GM18511 (cell line): ENCODE measurements at regions not wholly inside any gene's neighbourhood (a gene's known extent, or its start where the extent isn't known, plus 50 kb on each side); places are given as distances from the start of the nearest gene placed in this dataset.
"Not testable (repeated sequence)": the region's sequence is repeated elsewhere in the genome, so short reads cannot be mapped to it uniquely, and the experiment has no call there.

Source experiments
- ATAC-seq: cut with Tn5 transposase; IDR thresholded peaks from one replicate; pipeline ENCODE4 v1.9.1; 2021; ENCODE audit warnings: mild to moderate bottlenecking, moderate library complexity; ENCODE audit not compliant: unreplicated experiment

DNA sequence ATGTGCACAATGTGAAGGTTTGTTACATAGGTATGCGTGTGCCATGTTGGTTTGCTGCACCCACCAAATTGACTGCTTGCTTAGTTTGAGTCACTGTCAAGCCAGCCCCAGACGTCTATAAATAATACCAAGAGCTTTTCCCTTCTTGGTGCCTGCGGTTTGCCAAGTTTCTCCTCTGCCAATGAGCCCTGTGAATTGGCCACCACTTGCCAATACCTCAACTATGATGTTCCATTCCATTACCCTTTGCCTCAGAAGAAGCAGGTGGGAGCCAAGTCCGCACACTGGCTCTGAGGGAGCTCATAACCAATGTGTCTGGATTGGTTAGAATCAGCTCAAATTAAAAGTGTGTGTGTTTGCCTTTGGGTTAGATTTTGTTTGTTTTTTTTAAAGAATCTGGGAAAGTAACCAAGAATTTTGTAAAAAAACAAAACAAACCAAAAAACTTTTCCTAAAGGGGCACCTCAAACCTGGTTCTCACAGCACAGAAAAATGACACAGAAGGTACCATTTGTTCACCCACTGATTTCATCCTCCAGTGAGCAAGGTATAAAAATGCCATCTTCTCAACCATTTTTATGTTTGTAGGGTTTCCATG, 209.3 kb upstream of the PRNP start:
- no peak for ATAC-seq

DNA sequence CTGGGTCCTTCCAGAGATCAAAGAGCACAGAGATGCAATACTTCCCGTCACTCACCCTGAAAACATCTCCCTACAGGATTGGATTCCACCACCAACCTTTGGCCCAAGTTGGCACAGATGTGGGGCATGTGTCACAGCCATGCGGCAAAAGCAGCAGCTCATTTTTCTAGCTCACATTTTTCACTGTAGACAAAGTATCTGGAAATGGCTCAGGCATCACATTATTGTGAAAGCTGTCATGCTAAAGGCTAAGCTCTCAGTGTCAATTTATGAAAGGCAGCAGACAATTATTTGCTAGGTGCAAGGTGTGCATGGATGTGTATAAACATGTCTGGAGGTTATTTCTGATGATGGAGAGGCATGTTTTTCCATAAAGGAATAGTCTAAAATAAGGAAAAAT, 213.3 kb upstream of the PRNP start:
- no peak for ATAC-seq

DNA sequence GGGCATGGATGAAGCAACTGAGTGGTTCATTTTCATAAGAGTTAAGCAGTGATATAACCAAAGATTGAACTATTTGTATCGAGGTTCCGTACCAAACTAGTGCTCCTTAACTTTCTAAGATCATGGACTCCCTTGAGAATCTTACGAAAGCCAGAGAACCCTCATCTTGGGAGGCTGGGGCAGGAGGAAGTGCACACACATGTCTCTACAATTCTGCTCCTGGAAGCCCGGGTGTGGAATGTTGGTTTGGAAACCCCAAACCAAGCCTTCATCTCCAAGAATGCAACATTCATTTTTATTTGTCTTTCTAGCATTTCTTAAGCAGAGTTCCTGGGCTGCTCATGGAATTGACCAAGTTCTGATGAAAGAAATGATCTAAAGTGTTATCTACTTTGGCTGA, 215.0 kb upstream of the PRNP start:
- no peak for ATAC-seq

DNA sequence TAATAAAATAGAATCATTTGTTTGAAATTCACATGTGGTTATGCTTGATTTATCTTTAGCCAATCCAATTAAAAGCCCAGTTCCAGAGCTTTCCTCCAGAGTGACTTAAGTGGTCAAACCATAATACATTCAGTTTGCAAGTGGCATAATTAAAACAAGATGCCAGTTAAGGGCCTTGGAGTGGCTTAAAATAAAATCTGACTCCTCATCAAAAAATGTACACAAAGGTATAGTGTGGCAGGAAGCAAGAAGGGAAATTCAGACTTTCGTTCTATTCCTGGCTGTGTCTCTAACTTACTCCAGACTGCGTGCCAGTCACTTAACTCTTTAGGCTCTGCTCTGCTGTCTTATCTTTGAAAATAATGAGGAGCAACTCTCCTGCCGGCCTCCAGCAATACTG, 215.9 kb upstream of the PRNP start:
- ATAC-seq, result no peak

DNA sequence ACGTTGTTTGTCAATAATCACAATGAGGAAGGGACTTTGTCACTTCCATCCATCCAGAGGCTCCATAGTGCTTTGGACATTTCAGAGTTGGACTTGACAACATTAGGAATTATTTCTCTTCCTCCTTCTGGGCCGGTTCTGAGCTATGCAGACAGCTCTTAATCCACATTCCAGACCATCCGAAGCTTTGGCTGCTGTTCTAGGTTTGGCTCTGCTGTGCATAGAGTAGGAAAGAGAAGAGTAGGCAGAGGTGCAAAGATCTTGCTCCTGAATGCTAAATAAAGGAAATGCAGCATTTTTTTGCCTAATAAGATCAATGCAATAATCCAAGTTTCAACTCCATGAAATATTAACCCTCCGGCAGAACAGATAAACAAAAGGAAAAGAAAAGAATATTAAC, 216.3 kb upstream of the PRNP start:
- ATAC-seq, result no peak

DNA sequence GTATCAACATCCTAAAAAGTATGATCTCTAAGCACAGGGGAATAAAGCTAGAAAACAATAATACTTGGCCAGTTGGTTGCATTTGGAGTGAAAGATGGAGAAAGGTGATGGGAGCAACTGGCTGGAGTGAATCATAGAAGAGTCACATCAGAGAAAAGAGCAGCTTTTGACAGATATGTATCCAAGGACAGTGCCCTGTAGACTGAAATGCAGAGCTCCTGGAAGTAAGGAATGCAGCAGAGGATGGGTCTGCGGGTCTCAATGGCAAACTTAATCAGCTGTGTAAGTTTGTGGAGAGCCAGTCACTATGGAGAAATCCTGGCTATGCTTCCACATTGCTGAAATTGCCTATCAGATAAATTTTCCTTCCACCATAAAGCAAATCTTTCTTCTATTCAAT, 218.1 kb upstream of the PRNP start:
- no peak for ATAC-seq

DNA sequence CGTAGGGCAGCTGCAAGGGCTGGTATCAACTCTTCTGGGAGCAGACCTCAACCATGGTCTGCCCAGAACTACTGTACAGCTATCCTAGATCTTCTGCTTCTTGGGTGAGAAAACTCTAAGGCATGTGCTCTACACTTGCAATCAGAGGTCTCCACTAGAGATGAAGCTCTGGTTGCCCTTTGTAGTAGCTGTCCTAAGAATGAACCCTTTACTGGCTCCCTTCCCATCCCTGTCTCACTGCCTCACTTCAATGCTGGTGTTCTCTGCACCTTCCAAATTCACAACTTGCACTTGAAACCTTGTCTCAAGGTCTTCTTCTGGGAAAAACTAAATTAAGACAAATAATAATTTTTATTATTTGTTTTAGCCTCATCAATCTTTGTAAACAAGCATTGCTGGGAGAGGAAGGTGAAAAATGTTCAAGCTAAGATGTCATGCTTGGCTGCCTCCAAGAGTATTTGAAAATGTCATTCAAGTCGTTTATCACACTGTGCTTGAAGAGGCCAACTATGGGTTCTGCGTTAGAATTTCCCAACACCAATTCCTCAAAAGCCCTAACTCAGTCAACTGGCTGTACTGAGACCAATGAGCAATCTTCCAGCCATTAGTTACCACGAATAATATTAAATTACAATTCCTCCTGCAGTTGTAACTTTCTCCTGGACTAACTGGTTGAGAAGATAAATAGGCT, 216.9 kb upstream of the ADRA1D start:
- ATAC-seq, result no peak

DNA sequence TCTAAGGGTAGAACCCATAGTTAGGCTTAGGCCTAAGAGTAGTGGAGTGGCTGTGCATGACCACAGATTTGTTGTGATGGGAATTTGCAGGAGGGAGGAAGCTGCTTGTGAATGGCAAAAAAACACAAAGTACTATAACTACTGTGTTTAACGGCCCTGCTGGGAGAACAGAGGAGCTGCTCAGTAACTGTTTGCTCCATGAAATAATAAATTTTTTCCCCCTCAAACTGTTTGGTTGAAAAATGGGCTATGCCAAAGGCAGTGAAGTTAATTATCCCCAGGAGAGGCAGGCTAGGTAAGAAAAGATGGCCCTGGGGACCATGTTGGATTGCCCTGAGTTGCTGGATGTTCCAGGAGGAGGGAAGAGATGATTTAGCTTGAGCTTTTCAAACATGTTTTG, 216.1 kb upstream of the ADRA1D start:
- ATAC-seq, result no peak

DNA sequence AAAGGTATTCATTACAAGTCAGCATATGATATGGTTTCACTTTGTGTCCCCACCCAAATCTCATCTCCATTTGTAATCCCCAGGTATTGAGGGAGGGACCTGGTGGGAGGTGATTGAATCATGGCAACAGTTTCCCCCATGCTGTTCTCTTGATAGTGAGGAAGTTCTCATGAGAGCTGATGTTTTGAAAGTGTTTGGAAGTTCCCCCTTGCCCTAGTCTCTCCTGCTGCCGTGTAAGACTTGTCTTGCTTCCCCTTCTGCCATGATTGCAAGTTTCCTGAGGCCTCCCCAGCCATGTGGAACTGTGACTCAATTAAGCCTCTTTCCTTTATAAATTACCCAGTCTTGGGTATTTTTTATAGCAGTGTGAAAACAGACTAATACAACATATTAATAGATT, 213.7 kb upstream of the ADRA1D start:
- not testable (repeated sequence) for ATAC-seq

DNA sequence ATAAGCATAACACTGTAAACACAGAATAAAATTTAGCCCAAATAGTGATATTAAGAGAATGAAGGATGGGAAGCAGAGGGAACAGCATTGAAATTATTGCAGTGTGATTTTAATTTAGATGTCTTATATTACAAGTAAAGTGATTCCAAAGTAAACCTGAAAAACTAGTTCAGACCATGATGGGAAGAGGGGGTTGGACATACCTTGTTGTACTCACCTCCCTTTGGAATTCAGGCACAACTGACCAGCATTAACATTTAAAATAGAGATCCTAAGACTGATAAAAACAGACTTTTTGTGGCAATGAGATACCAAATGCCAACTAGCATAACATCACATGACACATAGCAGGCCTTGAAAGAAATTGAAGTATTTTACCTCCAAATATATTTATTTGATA, 210.0 kb upstream of the ADRA1D start:
- no peak for ATAC-seq

DNA sequence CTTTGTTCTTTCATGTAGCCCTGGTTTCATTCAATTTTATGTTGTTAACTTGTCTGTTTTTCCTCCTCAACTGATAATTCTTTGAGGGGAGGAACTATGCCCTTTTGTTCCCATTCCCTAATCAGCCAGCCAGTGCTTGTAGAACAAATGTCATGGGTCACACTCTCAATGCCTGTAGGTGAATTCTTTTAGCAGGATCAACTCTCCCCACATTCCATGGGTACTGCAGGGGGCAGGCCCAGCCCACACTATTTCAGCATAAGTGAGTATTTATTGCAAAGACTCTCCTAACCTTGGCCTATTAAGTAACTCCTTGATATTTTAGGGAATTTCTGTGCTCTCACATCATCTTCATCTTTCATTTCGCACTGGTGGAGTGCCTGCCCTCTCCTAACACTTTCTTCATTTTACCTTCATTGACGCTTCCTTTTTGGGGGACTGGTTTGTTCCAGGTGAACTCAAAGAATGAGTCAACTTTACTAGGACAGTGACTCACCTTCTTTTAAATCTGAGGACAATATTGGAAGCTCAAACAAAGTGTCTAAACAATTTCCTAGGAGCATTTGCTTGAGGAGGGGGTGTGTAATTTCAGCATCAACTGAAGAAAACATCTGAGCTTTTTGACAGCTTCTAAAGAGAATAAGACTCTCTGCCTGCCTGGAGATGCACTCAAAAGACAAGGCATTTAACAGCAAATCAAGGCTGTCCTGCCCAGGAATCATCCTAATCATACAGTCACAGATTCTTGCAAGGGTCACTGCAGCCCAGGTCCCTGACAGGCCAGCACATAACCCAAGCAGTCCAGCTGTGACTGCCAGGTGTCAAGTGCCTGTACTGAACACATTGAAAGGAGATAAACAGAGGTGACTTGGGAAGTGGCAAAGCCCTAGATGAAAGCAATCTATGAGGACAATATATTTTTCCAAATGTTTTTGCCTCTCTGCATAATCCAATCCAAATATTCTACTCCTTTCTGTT, 208.8 kb upstream of the ADRA1D start:
- no peak for ATAC-seq

DNA sequence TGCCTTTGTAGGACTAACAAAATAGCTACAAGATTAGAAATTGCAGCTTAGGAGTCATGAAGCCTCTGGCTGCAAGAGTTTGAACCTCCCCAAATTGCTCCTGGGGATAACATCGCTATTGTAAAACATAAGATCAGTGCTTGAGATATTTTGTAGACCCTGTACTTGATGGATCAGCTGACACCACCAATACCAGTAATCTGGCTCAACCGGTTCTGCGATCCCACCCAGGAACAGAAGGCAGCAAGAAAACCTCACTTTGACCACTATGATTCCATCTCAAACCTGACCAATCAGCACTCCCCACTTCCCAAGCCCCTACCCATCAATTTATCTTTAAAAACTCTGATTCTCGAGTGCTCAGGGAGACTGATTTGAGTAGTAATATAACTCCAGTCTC, 206.9 kb upstream of the ADRA1D start:
- no peak for ATAC-seq

DNA sequence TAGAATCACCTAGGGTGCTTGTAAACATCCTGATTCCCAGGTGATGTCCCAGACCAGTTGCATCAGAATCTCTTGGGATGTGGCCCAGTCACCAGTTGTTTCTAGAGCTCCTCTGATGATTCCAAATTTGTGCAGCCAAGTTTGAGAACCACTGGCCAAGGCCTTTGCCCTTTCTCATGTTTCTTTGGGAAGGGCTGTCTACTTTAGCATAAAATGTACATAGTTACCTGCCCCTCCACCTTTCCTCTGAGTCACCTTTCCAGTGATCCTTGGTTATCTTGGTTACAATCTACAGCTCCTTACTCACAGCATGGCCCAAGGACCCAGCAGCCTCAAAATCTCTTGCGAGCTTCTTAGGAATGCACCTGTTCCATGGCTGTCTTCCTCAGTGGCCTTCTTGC, 206.2 kb upstream of the ADRA1D start:
- ATAC-seq, result no peak

DNA sequence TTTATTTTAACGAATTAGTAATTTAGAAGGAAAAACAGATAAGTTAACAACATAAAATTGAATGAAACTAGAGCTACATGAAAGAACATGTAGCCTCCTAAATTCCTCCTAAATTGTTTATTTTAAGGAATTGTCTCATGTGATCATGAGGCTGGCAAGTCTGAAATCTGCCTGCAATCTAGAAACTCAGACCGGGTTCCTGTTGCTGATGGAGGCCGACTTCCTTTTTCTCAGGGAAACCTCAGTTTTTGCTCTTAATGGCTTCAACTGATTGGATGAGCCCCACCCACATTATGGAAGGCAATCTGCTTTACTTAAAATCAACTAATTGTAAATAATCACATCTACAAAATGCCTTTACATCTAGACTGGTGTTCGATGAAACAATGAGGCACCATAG, 205.0 kb upstream of the ADRA1D start:
- no peak for ATAC-seq

DNA sequence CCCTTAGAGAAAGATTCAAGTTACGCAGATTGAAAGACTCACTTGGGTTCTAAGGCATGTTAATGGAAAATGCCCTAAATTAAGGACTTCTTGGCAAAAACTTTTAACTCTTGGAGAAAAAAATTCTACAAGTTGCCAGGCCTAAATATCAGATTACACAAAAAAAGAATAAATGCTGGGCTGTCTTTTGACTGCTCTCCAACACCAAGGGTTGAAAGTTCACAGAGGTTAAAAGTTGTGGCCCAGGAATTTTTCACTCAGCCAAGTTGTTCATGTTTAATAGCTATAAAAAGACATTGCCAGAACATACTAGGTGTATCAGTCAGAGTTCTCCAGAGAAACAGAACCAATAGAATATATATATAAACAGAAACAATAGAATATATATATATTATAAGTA, 204.3 kb upstream of the ADRA1D start:
- ATAC-seq, result no peak

DNA sequence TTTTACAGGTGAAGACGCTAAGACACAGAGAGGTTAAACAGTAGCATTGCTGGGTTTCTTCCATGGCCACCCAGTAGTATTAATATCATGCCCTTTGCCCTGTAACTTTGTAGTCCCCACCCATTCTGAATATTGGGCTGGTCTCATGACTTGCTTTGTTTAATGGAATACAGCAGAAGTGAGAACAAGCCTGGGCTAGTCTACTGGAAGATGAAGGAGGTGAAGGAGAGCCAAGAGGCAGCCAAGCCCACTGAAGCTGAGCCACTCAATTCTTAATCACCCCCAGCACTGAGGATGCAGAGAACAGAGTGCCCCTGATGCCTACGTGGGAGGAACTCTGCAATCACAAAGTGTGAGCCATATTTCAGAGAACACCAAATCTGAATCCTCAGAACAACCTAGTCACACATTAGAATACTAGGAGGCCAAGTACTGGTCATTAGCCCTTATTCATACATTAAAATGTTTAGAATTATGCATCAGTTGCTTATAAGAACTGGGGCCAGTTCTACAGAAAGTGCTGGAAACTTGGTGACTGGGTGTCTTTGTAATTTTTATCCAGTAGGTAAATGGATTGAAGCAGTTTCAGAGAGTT, 202.5 kb upstream of the ADRA1D start:
- ATAC-seq, result no peak

DNA sequence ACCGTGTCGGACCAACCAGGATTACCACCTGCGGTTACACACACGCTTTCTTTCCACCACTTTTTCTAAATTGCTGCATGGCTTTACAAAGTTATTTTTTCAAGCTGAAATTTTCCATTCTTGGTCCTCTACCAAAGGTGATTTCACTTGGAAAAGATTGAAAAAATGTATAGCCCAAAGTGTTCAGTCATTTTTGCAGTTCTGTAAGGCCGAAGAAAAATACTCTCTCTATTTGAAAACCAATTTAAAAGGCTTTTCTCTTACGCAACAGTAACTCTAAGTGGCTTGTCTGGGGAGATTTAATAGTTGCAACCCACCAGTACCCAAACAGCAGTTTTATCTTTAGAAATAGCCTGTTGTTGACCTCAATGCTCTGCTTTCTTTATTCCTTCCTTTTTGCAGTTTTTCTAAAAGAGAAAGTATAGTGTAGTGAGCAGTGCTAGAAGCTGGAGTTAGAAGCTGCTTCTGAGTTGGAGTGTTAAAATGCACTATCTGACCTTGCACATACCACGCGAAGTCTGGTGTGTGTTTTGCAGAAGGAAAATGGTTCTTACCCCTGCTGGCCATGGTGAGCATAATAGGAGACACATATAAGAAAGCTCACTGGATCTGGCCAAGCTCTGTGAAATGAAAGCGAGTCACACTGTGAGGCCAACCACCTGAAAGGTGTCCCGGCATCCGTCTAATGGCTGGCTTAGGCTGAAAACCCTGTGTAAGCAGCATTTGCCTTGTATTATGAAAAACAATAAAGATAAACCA, 201.0 kb upstream of the ADRA1D start:
- ATAC-seq, result no peak

DNA sequence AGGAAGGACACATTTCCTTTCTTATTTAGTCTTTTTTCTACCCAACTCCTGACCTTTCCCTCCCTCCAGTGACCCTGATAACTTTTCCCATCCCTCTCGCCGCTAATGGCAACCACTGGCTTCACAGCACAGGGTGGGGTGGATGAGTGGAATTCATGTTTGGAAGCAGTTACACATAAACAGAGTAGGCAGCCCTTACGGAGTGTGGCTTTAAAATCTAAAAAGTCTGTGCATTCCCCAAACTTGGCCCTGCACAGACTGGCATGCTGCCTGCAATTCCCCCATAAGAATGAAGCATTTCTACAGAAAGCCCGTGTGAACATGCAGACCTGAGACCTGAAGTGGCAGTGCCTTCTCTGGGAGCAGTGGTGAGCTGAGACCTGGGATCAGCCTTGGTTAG, 196.7 kb upstream of the ADRA1D start:
- no peak for ATAC-seq

DNA sequence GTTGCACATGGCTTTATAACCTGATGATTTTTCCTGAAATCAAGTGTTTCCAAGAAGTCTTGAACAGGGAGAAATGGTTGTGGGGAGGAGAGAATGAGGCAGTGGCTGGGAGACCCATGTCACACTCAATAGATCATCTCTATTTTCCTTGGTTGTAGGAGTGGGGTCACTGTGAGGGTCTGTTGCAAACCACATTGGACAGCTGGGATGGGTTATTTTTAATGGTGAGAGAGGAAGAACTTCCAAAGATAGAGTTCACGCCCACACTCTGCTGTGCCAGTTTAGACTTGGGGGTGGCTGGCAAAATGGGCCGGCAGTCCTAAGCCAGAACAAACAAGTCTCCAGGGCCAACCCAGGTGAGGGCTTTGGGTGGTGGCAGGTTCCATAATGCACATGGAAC, 196.2 kb upstream of the ADRA1D start:
- ATAC-seq, result no peak

DNA sequence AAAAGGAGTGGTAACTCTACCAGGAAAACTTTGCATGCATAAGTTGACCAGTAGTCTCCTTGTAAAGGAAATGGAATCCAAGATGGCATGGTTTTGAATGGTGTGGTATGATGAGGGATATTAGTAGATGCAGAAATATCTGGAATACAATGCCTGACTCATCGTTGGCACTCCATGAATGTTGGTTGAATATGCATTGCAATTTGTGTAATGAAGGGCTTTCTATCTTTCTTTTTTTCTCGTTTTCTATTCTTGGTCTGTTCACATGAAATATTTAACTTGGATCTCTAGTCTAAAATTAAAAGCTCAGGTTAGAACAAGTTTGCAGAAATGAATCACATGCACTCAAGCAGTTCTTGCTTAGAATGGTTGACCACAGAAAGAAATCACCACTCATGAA, 195.3 kb upstream of the ADRA1D start:
- ATAC-seq, result no peak

DNA sequence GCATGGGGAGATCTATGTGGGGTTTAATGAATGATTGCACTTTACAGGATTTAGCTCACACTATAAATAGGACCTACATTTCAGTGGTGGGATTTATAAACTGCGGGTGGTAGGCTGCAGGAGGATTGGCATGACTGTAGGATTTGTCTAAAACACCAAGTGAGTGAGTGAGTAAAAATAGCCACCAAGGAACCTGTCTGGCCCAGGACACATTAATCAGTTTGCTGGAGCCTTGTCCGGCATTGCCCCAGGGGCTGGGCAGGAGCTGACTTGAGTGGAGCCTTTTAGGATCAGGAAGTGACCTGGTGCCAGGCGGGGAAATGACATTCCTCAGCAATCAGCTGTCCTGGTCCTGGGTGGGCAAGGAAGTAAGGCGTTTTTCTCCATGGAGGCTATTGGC, 193.9 kb upstream of the ADRA1D start:
- ATAC-seq, result no peak
